Vagina (tissue), 1 donor: ENCODE measurements at regions not wholly inside any gene's neighbourhood (a gene's known extent, or its start where the extent isn't known, plus 50 kb on each side); places are given as distances from the start of the nearest gene placed in this dataset. TPM values are rescaled to one million over a fixed set of nuclear protein-coding genes. Genes with fewer than 3 reads are reported as not detected.

ENCODE experiments used
- small RNA-seq: library from RNA; depleted of rRNA; stranded (forward); fragments of <200 nt; gene quantifications from one replicate; pipeline ENCODE3, GENCODE V24; 2016

Small RNAs in the stretch of these regions (small RNA-seq; reads per million reads assigned to genes)
- gene Z96811.1: not detected
